T-helper 2 cell treated with Interferon-gamma antibody and Interleukin-4, amounts not matched to agents 5 μg/mL and 100 μg/mL, for 36 hours (primary cell): ENCODE measurements at regions not wholly inside any gene's neighbourhood (a gene's known extent, or its start where the extent isn't known, plus 50 kb on each side); places are given as distances from the start of the nearest gene placed in this dataset.
A peak's percentile ranks its signal among the peaks of the same experiment; 100 is the strongest.

ENCODE experiments used
- DNase-seq: peaks from one replicate; pipeline ENCODE4 v3.0.0; 2021; ENCODE audit warnings: low spot score
- H3K27ac Mint-ChIP-seq: one replicate; pipeline ENCODE4 v1.8.0; 2021; ENCODE audit warnings: mild to moderate bottlenecking, mixed read lengths
- H3K27me3 Mint-ChIP-seq: one replicate; pipeline ENCODE4 v1.8.0; 2021; ENCODE audit warnings: low read depth, mixed read lengths
- H3K36me3 Mint-ChIP-seq: one replicate; pipeline ENCODE4 v1.8.0; 2021; ENCODE audit warnings: low read depth, mixed read lengths
- H3K4me1 Mint-ChIP-seq: one replicate; pipeline ENCODE4 v1.8.0; 2021; ENCODE audit warnings: low read depth, mixed read lengths
- H3K4me3 Mint-ChIP-seq: one replicate; pipeline ENCODE4 v1.8.0; 2022; ENCODE audit warnings: mild to moderate bottlenecking, moderate library complexity, mixed read lengths
- H3K9me3 Mint-ChIP-seq: one replicate; pipeline ENCODE4 v1.8.0; 2021; ENCODE audit warnings: mixed read lengths

DNA sequence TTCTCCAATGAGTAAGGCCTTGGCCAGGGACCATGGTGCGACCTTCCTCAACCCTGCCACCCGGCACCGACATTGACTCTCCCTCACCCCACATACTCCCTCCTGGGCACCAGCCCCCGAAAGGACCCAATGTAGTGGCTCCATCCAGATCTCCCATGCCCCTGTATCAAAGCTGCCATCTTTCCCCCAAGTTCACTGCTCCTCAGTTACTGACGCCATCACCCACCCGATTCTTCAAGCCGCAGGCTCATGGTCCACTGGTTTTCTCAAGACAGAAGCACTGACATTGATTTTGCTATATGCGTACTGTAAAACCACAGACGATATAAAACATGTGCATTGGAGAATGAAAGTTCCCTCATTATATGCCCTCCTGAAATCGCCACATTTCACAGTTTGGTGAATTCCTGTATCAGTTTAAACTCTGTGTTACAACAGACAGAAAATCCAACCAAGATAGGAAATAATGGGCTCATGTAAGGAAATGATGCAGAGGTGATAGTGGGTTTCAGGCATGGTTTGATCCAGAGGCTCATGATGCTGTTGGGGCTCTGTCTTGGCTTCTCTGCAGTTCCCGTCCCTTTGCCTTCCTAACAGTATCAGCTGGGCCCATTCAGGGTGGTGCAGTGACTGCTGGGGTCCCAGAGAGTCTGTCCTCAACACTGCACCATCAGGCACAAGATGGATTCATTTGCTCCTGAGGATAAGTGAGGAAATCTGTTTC lies 207.3 kb upstream of the IER5L start:
- no peak for DNase-seq
- no peaks in the 10 kb centered on the region for H3K4me1 Mint-ChIP-seq
- H3K4me3 Mint-ChIP-seq = no peak overlapping the region
- H3K27ac Mint-ChIP-seq = no peak overlapping the region
- no peaks in the 10 kb centered on the region for H3K36me3 Mint-ChIP-seq
- no peaks in the 10 kb centered on the region for H3K9me3 Mint-ChIP-seq
- peaks cover 9% of the 10 kb centered on the region for H3K27me3 Mint-ChIP-seq

- Mint-ChIP-seq H3K36me3 (no peaks in the 10 kb centered on the region), H3K4me1 (no peaks in the 10 kb centered on the region), H3K27ac (peak overlapping the region; percentile 35), H3K4me3 (peak overlapping the region; percentile 29), H3K27me3 (peaks cover 9% of the 10 kb centered on the region), H3K9me3 (no peaks in the 10 kb centered on the region)
- no peak for DNase-seq
Measured at GRCh38 chr9:129384491-129385210, 206.6 kb upstream of the IER5L start.

DNA sequence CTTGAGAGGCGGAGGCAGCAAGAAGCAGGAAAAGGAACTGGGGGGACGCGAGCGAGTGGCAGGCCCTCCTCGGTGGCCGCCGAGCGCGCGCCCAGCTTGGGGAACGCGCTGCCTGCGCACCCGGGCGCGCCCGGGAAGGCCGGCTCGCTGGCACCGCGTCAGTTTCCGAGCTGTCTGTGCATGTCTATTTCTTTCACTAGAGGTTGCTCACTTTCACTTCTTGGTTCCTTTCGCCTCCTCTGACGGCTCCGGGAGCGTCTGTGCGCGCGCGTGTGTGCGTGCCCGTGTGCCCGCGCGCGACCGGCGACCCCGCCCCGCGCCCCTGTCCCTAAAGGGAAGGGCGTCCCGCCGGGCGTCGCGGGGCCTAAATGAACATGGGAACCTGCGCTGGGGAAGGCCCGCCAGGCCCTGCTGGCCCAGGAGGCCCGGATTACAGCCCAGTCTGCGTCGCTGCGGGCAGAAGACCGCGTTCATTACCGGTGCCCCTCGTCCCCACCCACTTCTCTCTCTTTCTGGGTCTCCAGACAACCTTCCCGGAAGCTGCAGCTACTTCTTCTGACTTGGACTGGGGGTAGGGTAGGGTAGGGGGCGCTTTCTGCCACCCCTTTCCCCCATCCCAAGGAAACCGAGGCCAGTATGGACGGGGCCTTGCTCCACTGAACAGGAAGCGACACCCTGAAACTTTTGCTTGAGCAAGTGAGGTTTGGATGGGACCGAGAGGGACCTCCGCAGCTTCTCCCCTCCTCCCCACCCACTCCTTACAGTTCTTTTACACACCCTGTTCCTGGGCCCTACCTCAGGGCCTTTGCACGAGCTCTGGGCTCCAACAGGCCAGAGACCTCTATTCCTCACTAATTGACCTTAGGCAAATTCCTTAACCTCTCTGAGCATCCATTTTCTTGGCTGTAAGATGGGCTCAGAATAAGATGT lies 205.8 kb upstream of the IER5L start:
- peak overlapping the region; percentile 63 for H3K4me3 Mint-ChIP-seq
- H3K36me3 Mint-ChIP-seq = no peaks in the 10 kb centered on the region
- peak overlapping the region; percentile 71 for H3K27ac Mint-ChIP-seq
- DNase-seq = peak; percentile 55
- H3K27me3 Mint-ChIP-seq = peaks cover 6% of the 10 kb centered on the region
- no peaks in the 10 kb centered on the region for H3K9me3 Mint-ChIP-seq
- no peaks in the 10 kb centered on the region for H3K4me1 Mint-ChIP-seq

DNA sequence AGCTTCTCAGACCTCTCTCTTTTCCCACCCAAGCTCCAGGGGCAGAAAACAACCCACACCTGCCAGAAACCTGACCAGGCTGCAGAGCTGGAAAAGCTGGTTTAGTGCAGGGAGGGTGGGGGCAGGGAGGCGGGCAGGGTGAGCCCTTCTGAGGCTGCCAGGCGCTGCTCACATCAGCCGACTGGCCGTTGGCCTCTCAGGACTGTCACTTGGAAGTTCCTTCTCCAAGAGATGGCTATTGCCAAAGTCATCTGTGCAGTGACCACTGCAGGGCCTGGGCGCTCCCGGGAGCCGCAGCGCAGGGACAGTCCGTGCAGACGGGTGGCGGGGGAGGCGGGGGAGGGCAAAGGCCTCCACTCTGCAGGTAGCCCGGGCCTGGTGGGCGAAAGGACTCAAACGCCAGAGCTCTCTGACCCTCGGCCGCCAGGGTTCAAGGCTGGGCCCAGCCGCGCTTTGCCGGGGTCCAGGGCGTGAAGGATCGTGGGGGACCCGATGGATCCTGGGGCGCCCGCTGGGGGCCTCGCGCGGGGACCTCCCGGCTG lies 205.0 kb upstream of the IER5L start:
- Mint-ChIP-seq H3K4me3 (peak overlapping the region; percentile 38), H3K27me3 (peaks cover 6% of the 10 kb centered on the region), H3K9me3 (no peaks in the 10 kb centered on the region), H3K27ac (no peak overlapping the region), H3K4me1 (no peaks in the 10 kb centered on the region), H3K36me3 (no peaks in the 10 kb centered on the region)
- no peak for DNase-seq

- no peaks in the 10 kb centered on the region for H3K36me3 Mint-ChIP-seq
- H3K4me1 Mint-ChIP-seq = no peaks in the 10 kb centered on the region
Measured at GRCh38 chr9:129382281-129383018, 204.4 kb upstream of the IER5L start.

GRCh38 chr9:129381481-129381957 lies 203.5 kb upstream of the IER5L start:
- no peak for DNase-seq
- H3K27ac Mint-ChIP-seq = no peak overlapping the region
- no peaks in the 10 kb centered on the region for H3K36me3 Mint-ChIP-seq
- no peaks in the 10 kb centered on the region for H3K9me3 Mint-ChIP-seq
- H3K4me3 Mint-ChIP-seq = no peak overlapping the region
- H3K27me3 Mint-ChIP-seq = peaks cover 6% of the 10 kb centered on the region
- no peaks in the 10 kb centered on the region for H3K4me1 Mint-ChIP-seq

More at GRCh38 chr9:129382281-129383018, 204.4 kb upstream of the IER5L start:
- peak overlapping the region; percentile 38 for H3K4me3 Mint-ChIP-seq
- no peaks in the 10 kb centered on the region for H3K9me3 Mint-ChIP-seq
- H3K27ac Mint-ChIP-seq = no peak overlapping the region
- no peak for DNase-seq
- peaks cover 3% of the 10 kb centered on the region for H3K27me3 Mint-ChIP-seq

GRCh38 chr9:129380961-129381401 lies 202.9 kb upstream of the IER5L start:
- no peak for DNase-seq
- Mint-ChIP-seq H3K9me3 (no peaks in the 10 kb centered on the region), H3K27me3 (peaks cover 7% of the 10 kb centered on the region), H3K36me3 (no peaks in the 10 kb centered on the region), H3K4me1 (no peaks in the 10 kb centered on the region), H3K4me3 (no peak overlapping the region), H3K27ac (no peak overlapping the region)

- no peak overlapping the region for H3K4me3 Mint-ChIP-seq
- DNase-seq = no peak
- peaks cover 10% of the 10 kb centered on the region for H3K27me3 Mint-ChIP-seq
- no peak overlapping the region for H3K27ac Mint-ChIP-seq
- H3K36me3 Mint-ChIP-seq = no peaks in the 10 kb centered on the region
- H3K4me1 Mint-ChIP-seq = no peaks in the 10 kb centered on the region
- H3K9me3 Mint-ChIP-seq = no peaks in the 10 kb centered on the region
Measured at GRCh38 chr9:129379886-129380285, 201.8 kb upstream of the IER5L start.

DNA sequence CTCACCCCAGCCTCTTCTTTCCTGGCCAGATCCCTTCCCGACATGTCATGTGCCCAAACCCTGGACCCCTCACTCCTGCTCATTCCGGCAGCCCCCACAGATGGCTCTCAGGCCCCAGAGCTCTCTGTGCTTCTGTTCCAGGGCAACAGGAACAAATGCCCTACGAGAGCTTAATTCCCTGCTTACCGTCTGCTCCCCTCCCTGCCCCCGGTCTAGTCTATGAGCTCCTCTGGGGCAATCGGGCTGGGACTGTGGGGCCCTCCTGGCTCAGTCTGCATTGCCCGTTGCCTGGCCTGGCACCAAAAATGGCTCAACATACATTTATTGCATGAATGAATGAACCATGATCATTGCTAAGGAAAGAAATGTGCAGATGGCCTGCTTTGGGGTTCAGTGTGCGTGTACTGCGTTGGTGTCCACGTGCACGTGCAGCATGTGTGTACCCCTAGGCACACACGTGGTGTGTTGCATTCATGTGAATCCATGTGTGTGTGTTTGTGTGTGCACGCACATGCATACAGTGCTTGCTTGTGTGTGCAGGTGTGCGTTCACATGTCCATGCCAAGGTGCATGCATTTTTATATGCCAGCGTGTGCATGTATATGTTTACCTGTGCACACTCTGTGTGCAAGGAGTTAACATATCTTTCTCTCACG lies 201.2 kb upstream of the IER5L start:
- Mint-ChIP-seq H3K9me3 (no peaks in the 10 kb centered on the region), H3K27ac (no peak overlapping the region), H3K36me3 (no peaks in the 10 kb centered on the region), H3K4me3 (no peak overlapping the region), H3K4me1 (no peaks in the 10 kb centered on the region), H3K27me3 (peaks cover 13% of the 10 kb centered on the region)
- no peak for DNase-seq

GRCh38 chr9:129377931-129378661 lies 200.0 kb upstream of the IER5L start:
- H3K9me3 Mint-ChIP-seq = no peaks in the 10 kb centered on the region
- H3K4me3 Mint-ChIP-seq = no peak overlapping the region
- DNase-seq = no peak
- no peaks in the 10 kb centered on the region for H3K36me3 Mint-ChIP-seq
- no peaks in the 10 kb centered on the region for H3K4me1 Mint-ChIP-seq
- peaks cover 13% of the 10 kb centered on the region for H3K27me3 Mint-ChIP-seq
- H3K27ac Mint-ChIP-seq = no peak overlapping the region

- no peak overlapping the region for H3K4me3 Mint-ChIP-seq
- H3K4me1 Mint-ChIP-seq = no peaks in the 10 kb centered on the region
- no peaks in the 10 kb centered on the region for H3K36me3 Mint-ChIP-seq
- peaks cover 13% of the 10 kb centered on the region for H3K27me3 Mint-ChIP-seq
- DNase-seq = no peak
- H3K27ac Mint-ChIP-seq = no peak overlapping the region
- no peaks in the 10 kb centered on the region for H3K9me3 Mint-ChIP-seq
Measured at GRCh38 chr9:129377181-129377580, 199.1 kb upstream of the IER5L start.

GRCh38 chr9:129375845-129376244 lies 197.8 kb upstream of the IER5L start:
- no peak overlapping the region for H3K4me3 Mint-ChIP-seq
- DNase-seq = no peak
- H3K27ac Mint-ChIP-seq = no peak overlapping the region
- no peaks in the 10 kb centered on the region for H3K9me3 Mint-ChIP-seq
- H3K4me1 Mint-ChIP-seq = no peaks in the 10 kb centered on the region
- H3K27me3 Mint-ChIP-seq = peaks cover 13% of the 10 kb centered on the region
- no peaks in the 10 kb centered on the region for H3K36me3 Mint-ChIP-seq
